Liver (tissue), 3 donors: ENCODE measurements at regions not wholly inside any gene's neighbourhood (a gene's known extent, or its start where the extent isn't known, plus 50 kb on each side); places are given as distances from the start of the nearest gene placed in this dataset.

Experiments
- ATF3 ChIP-seq: IDR thresholded peaks from 2 replicates; pipeline ENCODE4 v1.6.1; 2016; ENCODE audit warnings: antibody characterized with exemption
- CTCF ChIP-seq: fragments of 150-350 bp; IDR thresholded peaks from 2 replicates; pipeline ENCODE4 v1.5.1; 2017; ENCODE audit warnings: improper control_type of control experiment, low read depth, low read length; ENCODE audit not compliant: missing input control
- EGR1 ChIP-seq, 2 donors: IDR thresholded peaks; 2 replicates each; pipeline ENCODE4 v1.6.1; 2016 to 2018; ENCODE audit warnings: antibody characterized with exemption in 2 of 2, low read depth in 2 of 2
- MAX ChIP-seq: IDR thresholded peaks from 2 replicates; pipeline ENCODE4 v1.6.1; 2016; ENCODE audit warnings: antibody characterized with exemption
- TAF1 ChIP-seq: conservative IDR thresholded peaks from 2 replicates; pipeline ENCODE4 v1.6.1; 2016; ENCODE audit warnings: antibody characterized with exemption, mild to moderate bottlenecking
- donor health status: healthy.
- donor health status: healthy.

- no peak for TF ChIP-seq CTCF
- no peak for TF ChIP-seq EGR1 (IDR thresholded peaks at IDR 0.05; ENCODE audit: low read depth in 2 of 2)
- no peak for TF ChIP-seq MAX
- TF ChIP-seq ATF3, result no peak
- no peak for TF ChIP-seq TAF1
These were observed 585.6 kb downstream of the TSN start for GRCh38 chr2:122341007-122341406.
